ENCODE measurements at regions not wholly inside any gene's neighbourhood (a gene's known extent, or its start where the extent isn't known, plus 50 kb on each side); places are given as distances from the start of the nearest gene placed in this dataset.

DNA sequence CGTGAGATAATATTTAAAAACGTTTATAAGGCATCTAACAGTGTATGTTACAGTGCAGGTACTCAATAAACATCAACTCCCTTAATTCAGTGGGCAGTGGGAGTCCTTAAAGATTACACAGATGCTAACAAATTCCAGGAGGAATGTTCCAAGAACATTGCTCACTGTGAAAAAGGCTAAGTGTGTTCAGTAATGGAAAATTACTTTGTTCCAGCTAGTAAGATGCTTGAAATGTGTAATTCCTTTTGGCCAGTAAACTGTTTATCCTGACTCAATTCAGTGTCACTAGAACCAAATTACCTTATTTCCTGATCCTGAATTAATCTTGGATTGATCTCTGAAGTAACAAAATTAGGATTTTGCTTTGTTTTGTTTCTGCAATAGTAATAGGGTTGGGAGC, 54.2 kb upstream of the SEMA6D start:
- Histone ChIP-seq H3K4me1 (ENCODE audit: control insufficient read depth, insufficient read depth, low read length) (no peaks in the 10 kb centered on the region), H3K9me3 (ENCODE audit: control insufficient read depth, low read length) (no peaks in the 10 kb centered on the region), H3K4me3 (ENCODE audit: low read length) (no peak overlapping the region), H3K27me3 (ENCODE audit: control insufficient read depth, insufficient read depth, low read length, poor library complexity, severe bottlenecking) (no peaks in the 10 kb centered on the region), H3K9ac (ENCODE audit: extremely low read depth, low read length, poor library complexity, severe bottlenecking) (no peak overlapping the region), H3K27ac (ENCODE audit: low read depth, low read length) (no peak overlapping the region), H3K36me3 (ENCODE audit: control insufficient read depth, insufficient read depth, low read length) (no peaks in the 10 kb centered on the region)
- Mint-ChIP-seq H3K4me1 (no peaks in the 10 kb centered on the region), H3K27me3 (ENCODE audit: insufficient read depth) (peaks cover 3% of the 10 kb centered on the region), H3K4me3 (no peak overlapping the region), H3K36me3 (ENCODE audit: low read depth) (no peaks in the 10 kb centered on the region), H3K27ac (no peak overlapping the region), H3K9me3 (no peaks in the 10 kb centered on the region)
- no peak for DNase-seq
- WGBS, 2 experiments (ENCODE audit: insufficient coverage in 1 of 2, insufficient read length in 1 of 2) = 68% methylated on average over 2 of the region's 2 CpGs; no CpG with 5 or more reads in 1 of the 2 experiments
- TF ChIP-seq, protein P1, sequence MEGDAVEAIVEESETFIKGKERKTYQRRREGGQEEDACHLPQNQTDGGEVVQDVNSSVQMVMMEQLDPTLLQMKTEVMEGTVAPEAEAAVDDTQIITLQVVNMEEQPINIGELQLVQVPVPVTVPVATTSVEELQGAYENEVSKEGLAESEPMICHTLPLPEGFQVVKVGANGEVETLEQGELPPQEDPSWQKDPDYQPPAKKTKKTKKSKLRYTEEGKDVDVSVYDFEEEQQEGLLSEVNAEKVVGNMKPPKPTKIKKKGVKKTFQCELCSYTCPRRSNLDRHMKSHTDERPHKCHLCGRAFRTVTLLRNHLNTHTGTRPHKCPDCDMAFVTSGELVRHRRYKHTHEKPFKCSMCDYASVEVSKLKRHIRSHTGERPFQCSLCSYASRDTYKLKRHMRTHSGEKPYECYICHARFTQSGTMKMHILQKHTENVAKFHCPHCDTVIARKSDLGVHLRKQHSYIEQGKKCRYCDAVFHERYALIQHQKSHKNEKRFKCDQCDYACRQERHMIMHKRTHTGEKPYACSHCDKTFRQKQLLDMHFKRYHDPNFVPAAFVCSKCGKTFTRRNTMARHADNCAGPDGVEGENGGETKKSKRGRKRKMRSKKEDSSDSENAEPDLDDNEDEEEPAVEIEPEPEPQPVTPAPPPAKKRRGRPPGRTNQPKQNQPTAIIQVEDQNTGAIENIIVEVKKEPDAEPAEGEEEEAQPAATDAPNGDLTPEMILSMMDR (conservative IDR thresholded peaks at IDR 0.05) = no peak
